Anterior cingulate cortex (tissue), 58 donors: ENCODE measurements at regions not wholly inside any gene's neighbourhood (a gene's known extent, or its start where the extent isn't known, plus 50 kb on each side); places are given as distances from the start of the nearest gene placed in this dataset.
"Not testable (repeated sequence)": the region's sequence is repeated elsewhere in the genome, so short reads cannot be mapped to it uniquely, and the experiment has no call there.

Experiments
- DNase-seq, 58 donors: peaks; one replicate each; lab custom pipeline; 2025; lab: John Stamatoyannopoulos, UW

- no peak for DNase-seq
Observed at GRCh38 chr13:73338389-73338788, 279.6 kb downstream of the KLF5 start.

DNA sequence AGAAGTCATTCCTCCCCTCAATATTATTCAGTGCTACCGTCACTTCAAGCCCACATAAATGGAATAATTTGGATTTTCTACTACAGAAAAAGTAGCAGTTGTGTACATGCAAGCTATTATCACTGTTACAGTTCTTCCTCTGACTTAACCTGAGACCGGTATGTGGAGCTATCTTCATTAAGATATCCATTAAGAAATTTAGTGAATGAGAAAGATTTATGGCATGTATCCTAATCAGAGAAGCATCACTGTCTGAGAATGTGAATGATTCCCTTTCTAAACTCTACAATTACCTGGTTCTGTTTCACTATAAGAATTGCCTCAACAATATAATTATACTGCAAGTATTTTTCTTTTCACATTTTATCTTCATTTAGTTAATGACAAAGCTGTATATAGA, 278.7 kb downstream of the KLF5 start:
- DNase-seq = no peak

GRCh38 chr13:73336773-73337172, 278.0 kb downstream of the KLF5 start:
- DNase-seq = no peak

DNA sequence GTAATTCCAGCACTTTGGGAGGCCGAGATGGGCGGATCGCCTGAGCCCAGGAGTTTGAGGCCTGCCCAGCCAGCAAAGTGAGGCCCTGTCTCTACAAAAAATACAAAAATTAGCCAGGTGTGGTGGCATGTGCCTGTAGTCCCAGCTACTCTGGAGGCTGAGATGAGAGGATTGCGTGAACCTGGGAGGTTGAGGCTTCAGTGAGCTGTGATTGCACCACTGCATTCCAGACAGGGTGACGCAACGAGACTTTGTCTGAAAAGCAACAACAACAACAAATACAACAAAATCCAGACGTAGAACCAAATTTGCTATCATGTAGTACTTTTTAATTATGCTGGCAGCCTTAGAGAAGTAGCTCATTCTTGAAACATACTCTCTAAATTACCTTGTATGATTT, 277.1 kb downstream of the KLF5 start:
- DNase-seq = no peak

DNA sequence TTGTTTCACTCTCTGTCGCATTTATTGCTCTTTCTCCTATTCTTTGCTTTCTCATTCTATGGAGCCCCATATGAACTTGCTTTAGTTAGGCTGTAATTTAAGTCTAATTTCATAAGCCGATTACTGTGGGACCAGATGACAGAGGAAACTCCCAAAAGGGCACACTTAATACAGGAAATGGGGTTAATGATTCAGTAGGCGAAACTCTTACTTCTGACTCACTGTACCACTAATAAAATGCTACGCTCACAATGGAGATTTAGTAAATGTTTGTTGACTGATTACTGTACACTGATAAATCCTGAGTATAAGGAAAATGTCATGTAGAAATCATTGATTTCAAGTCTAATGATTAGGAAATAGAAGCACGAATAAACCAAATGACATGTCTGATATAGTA, 276.4 kb downstream of the KLF5 start:
- DNase-seq = no peak

GRCh38 chr13:73334445-73334844, 275.6 kb downstream of the KLF5 start:
- DNase-seq = no peak

- DNase-seq = no peak
Observed at GRCh38 chr13:73331556-73331955, 272.8 kb downstream of the KLF5 start.

DNA sequence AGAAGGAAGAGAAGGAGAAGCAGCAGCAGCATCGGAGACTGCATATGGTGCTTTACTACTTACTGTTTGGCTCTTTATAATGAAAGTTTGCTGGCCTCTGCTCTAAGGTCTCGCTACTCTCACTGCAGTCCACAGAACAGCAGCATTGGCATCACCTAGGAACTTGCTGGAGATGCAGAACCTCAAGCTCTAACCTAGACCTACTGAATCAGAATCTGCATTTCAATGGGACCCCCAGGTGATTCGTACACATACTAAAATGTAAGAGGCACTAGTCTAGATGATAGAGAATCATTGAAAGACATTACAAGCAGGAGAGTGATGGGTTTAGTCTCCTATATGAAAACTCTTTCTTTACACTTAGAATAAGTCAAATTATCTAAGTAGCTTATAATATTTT, 270.6 kb downstream of the KLF5 start:
- no peak for DNase-seq

DNA sequence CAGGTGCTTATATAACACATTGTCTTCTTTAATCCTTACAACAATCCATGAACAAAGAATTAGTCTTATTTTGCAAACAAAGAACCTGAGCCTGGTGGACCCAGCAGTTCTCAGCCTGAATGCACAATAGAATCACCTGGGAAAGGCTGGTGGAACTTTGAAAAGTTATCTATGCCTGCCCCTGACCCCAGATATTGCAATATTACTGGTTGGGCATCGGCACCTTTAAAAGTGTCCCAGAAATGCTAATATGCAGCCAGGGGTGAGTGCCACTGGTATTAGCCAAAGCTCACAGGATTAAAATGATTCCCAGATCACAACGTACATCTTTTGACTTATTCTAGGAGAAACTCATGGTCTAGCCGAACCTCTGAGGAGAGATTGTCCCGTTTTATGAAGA, 268.8 kb downstream of the KLF5 start:
- DNase-seq = no peak

- no peak for DNase-seq
Observed at GRCh38 chr13:73325723-73326558, 267.1 kb downstream of the KLF5 start.

GRCh38 chr13:73324842-73325722, 266.3 kb downstream of the KLF5 start:
- no peak for DNase-seq

GRCh38 chr13:73323615-73324014, 264.8 kb downstream of the KLF5 start:
- DNase-seq = no peak

DNA sequence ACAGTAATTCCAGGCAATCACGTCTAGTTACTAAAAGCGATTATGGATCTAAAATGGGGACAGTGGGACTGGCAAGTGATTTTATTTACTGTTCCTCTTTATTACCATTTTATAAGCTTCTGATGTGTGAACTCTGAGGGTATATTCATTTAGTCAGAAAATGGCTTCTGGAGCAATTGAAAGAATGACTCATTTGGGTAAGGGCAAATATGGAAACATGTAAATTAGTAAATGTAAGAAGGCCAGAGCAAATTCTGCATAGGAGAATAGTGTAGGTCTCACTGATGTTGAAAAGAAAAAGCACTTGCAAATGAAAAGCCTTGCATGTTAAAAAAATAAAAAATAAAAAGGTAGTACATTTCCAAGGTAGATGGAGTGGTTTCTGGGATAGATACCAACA, 262.2 kb downstream of the KLF5 start:
- no peak for DNase-seq

DNA sequence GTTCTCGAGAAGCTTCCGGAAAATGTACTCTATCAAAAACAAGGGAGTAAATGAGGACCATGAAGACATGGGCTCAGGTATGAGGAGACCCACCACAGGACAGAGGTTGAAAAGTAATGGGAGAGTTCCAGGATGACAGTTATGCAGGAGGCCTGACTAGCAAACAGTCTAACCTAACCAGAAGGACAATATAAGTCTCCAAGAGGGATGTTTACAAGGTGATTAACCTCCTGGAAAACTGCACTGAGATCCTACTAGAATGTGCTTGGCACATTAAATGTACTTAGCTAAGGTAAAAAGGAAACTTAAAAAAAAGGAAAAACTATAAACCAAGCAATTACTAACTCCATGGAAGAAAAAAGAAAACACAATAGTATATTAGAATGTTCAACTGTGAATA, 258.3 kb downstream of the KLF5 start:
- DNase-seq = no peak

GRCh38 chr13:73310366-73310765, 251.6 kb downstream of the KLF5 start:
- DNase-seq = no peak

- DNase-seq = no peak
Observed at GRCh38 chr13:73307481-73307880, 248.7 kb downstream of the KLF5 start.

- no peak for DNase-seq
Observed at GRCh38 chr13:73306688-73307087, 247.9 kb downstream of the KLF5 start.

DNA sequence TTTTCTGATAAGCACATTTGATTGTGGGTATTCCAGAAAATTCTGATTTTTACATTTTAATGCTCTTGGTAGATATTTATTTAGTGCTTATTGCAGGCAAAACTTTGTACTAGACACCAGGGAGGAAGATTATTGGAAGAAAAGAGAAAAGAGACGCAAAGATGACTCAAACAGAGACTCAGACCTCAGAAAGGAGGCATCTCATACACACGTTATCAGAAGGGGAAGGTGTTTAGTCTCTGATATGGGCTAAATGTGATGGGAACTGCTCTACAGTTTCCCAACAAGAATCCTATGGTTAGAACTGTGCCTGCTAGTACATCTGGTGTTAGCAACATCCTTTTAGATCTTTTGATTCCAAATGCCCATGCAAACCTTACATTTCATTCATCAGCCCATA, 245.6 kb downstream of the KLF5 start:
- no peak for DNase-seq

- DNase-seq = peak in 1 of 58 donors; percentile 0
Observed at GRCh38 chr13:73303851-73304250, 245.0 kb downstream of the KLF5 start.

- not testable (repeated sequence) for DNase-seq
Observed at GRCh38 chr13:73301622-73302021, 242.8 kb downstream of the KLF5 start.

DNA sequence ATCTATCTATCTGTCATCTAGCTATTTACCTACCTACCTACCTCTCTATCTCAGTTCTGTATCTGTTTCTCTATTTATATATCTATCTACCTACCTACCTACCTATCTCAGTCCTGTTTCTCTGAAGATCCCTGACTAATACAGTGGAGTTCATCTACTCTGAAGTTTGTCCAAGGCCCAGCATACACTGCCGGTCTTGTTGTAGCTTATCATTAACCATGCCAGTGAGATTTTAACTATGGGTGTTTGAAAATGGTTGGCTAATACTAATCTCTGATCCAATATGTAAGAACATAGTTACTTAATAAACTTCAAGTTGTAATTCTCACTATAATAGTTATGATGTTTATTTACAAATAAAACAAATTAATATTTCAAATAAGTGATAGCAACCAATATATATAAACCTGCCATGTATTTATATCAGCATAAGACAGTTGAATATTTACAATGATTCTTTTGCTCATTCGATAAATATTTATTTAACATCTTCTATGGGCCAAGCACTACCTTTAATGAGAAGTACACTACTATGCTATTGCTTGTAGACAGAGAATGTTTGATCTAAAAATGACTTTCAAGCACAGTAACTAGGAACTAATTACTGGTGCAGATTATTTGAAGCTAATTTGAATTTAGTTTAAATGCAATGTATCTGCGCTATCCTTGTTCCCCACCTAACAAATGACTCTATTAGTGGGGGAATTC, 242.1 kb downstream of the KLF5 start:
- DNase-seq = no peak
